Ovary (tissue), 3 donors: ENCODE measurements at regions not wholly inside any gene's neighbourhood (a gene's known extent, or its start where the extent isn't known, plus 50 kb on each side); places are given as distances from the start of the nearest gene placed in this dataset.

Experiments used
- POLR2A ChIP-seq: fragments of 450-650 bp; IDR thresholded peaks from one replicate; pipeline ENCODE4 v1.6.1; 2017; ENCODE audit warnings: antibody characterized with exemption, mild to moderate bottlenecking, moderate library complexity
- TF ChIP-seq, protein P1 (sequence below), 3 donors: fragments of 450-650 bp in 2 of 3; fragments of 200-600 bp in 1 of 3; IDR thresholded peaks; one replicate each; pipeline versions ENCODE4 v1.5.1 to v1.8.0; 2016 to 2022; ENCODE audit warnings: antibody characterized with exemption in 3 of 3, mild to moderate bottlenecking in 1 of 3
- donor health status: DM: no; HTN: no; CAD: no.

DNA sequence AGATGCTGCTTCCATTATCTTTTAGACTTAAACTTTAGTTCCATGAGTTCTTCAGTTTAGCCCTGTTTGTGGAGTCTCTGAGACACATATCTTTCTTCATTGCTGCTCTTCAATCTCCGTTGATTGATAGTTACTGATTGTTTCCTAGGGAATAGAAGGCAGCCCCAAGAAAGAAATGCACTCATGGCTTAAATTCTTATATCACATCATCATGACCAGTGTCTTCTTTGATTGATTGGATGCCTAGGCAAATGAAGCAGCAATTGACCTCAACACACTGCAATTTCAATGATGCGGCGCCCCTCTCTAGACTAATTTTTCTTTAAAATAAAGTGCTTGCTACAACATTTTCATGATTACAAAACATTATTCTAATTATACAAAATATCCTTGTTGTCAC, 576.5 kb upstream of the VSTM2A start:
- TF ChIP-seq, protein P1, sequence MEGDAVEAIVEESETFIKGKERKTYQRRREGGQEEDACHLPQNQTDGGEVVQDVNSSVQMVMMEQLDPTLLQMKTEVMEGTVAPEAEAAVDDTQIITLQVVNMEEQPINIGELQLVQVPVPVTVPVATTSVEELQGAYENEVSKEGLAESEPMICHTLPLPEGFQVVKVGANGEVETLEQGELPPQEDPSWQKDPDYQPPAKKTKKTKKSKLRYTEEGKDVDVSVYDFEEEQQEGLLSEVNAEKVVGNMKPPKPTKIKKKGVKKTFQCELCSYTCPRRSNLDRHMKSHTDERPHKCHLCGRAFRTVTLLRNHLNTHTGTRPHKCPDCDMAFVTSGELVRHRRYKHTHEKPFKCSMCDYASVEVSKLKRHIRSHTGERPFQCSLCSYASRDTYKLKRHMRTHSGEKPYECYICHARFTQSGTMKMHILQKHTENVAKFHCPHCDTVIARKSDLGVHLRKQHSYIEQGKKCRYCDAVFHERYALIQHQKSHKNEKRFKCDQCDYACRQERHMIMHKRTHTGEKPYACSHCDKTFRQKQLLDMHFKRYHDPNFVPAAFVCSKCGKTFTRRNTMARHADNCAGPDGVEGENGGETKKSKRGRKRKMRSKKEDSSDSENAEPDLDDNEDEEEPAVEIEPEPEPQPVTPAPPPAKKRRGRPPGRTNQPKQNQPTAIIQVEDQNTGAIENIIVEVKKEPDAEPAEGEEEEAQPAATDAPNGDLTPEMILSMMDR (IDR thresholded peaks at IDR 0.05) = no peak
- no peak for TF ChIP-seq POLR2A
